Right atrium auricular region (tissue), 2 donors: ENCODE measurements at regions not wholly inside any gene's neighbourhood (a gene's known extent, or its start where the extent isn't known, plus 50 kb on each side); places are given as distances from the start of the nearest gene placed in this dataset.

Experiments
- DNase-seq: peaks from one replicate; pipeline ENCODE4 v3.0.0-alpha.2; 2019; ENCODE audit warnings: low spot score
- H3K27ac ChIP-seq, 2 donors: fragments of 200-600 bp; sonication (generic); 1 replicate in 1 of 2; 2 replicates in 1 of 2; pipeline ENCODE4 v1.5.1; 2016 to 2019
- H3K27me3 ChIP-seq, 2 donors: fragments of 200-600 bp; sonication (generic); one replicate each; pipeline versions ENCODE4 v1.5.1 to v1.6.0; 2017 to 2019
- H3K36me3 ChIP-seq: fragments of 200-600 bp; sonication (generic); one replicate; pipeline ENCODE4 v1.5.1; 2016
- H3K4me1 ChIP-seq, 2 donors: fragments of 200-600 bp; sonication (generic); one replicate each; pipeline versions ENCODE4 v1.5.1 to v1.6.0; 2017 to 2019
- H3K4me3 ChIP-seq, 2 donors: fragments of 200-600 bp; sonication (generic); 1 replicate in 1 of 2; 2 replicates in 1 of 2; pipeline ENCODE4 v1.5.1; 2017 to 2019; ENCODE audit warnings: mild to moderate bottlenecking in 1 of 2, moderate library complexity in 1 of 2
- H3K9me3 ChIP-seq, 2 donors: fragments of 200-600 bp; sonication (generic); one replicate each; pipeline ENCODE4 v1.5.1; 2019
- CTCF ChIP-seq, 2 donors: fragments of 200-600 bp; sonication (generic); IDR thresholded peaks; one replicate each; pipeline ENCODE4 v1.5.1; 2019; ENCODE audit warnings: antibody characterized with exemption in 2 of 2

GRCh38 chr13:31614073-31614472 is 125.3 kb upstream of the RXFP2 start:
- TF ChIP-seq CTCF (IDR thresholded peaks at IDR 0.05) = no peak
- DNase-seq = no peak
- H3K4me1 ChIP-seq = no peaks in the 10 kb centered on the region

GRCh38 chr13:31614704-31615103 is 124.6 kb upstream of the RXFP2 start:
- Histone ChIP-seq H3K27ac (no peak overlapping the region), H3K27me3 (no peaks in the 10 kb centered on the region), H3K36me3 (no peaks in the 10 kb centered on the region), H3K9me3 (peaks cover 0 to 5% of the 10 kb centered on the region in 2 donors), H3K4me3 (no peak overlapping the region), H3K4me1 (no peaks in the 10 kb centered on the region)
- no peak for DNase-seq
- no peak for TF ChIP-seq CTCF (IDR thresholded peaks at IDR 0.05)

More at GRCh38 chr13:31614073-31614472, 125.3 kb upstream of the RXFP2 start:
- Histone ChIP-seq H3K27ac (no peak overlapping the region), H3K36me3 (no peaks in the 10 kb centered on the region), H3K9me3 (peaks cover 0 to 5% of the 10 kb centered on the region in 2 donors), H3K4me3 (no peak overlapping the region), H3K27me3 (no peaks in the 10 kb centered on the region)

- H3K27me3 ChIP-seq = no peaks in the 10 kb centered on the region
- DNase-seq = no peak
- peaks cover 0 to 6% of the 10 kb centered on the region in 2 donors for H3K9me3 ChIP-seq
- no peaks in the 10 kb centered on the region for H3K4me1 ChIP-seq
- H3K27ac ChIP-seq = no peak overlapping the region
- H3K36me3 ChIP-seq = no peaks in the 10 kb centered on the region
- no peak overlapping the region for H3K4me3 ChIP-seq
- TF ChIP-seq CTCF (IDR thresholded peaks at IDR 0.05) = no peak
These were observed 114.2 kb upstream of the RXFP2 start for GRCh38 chr13:31625115-31625514.

- Histone ChIP-seq H3K9me3 (peaks cover 0 to under 1% of the 10 kb centered on the region in 2 donors), H3K36me3 (no peaks in the 10 kb centered on the region), H3K27me3 (no peaks in the 10 kb centered on the region), H3K4me1 (no peaks in the 10 kb centered on the region), H3K27ac (no peak overlapping the region), H3K4me3 (no peak overlapping the region)
- no peak for DNase-seq
- no peak for TF ChIP-seq CTCF (IDR thresholded peaks at IDR 0.05)
These were observed 112.1 kb upstream of the RXFP2 start for GRCh38 chr13:31627097-31627845.

GRCh38 chr13:31629085-31629780 is 110.1 kb upstream of the RXFP2 start:
- no peak overlapping the region for H3K27ac ChIP-seq
- H3K9me3 ChIP-seq = peaks cover 0 to 8% of the 10 kb centered on the region in 2 donors
- no peaks in the 10 kb centered on the region for H3K4me1 ChIP-seq
- TF ChIP-seq CTCF (IDR thresholded peaks at IDR 0.05) = no peak
- no peaks in the 10 kb centered on the region for H3K27me3 ChIP-seq
- DNase-seq = no peak
- H3K36me3 ChIP-seq = no peaks in the 10 kb centered on the region
- no peak overlapping the region for H3K4me3 ChIP-seq
